HG02588 (cell line): ENCODE measurements at regions not wholly inside any gene's neighbourhood (a gene's known extent, or its start where the extent isn't known, plus 50 kb on each side); places are given as distances from the start of the nearest gene placed in this dataset.

Experiments
- ATAC-seq: cut with Tn5 transposase; IDR thresholded peaks from one replicate; pipeline ENCODE4 v1.9.1; 2021; ENCODE audit warnings: mild to moderate bottlenecking, moderate library complexity; ENCODE audit not compliant: unreplicated experiment

DNA sequence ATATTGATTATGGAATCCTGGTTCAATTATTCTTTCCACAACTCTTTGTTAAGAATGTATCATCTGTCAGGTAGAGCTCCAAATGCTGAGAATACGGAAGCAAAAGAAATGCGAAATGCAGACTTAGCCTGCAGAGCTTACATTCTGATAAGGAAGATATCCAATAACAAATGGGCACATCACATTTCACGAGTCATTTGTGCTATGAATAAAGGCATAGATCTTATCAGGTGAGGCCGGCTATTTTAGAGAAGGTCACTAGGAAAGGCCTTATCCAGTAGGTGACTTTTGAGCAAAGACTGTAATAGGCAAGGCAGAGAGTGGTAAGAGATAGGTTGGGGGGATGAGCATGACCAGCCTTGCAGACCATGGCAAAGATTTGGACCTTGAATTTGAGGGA, 174.3 kb upstream of the SERPINE2 start:
- ATAC-seq: no peak

DNA sequence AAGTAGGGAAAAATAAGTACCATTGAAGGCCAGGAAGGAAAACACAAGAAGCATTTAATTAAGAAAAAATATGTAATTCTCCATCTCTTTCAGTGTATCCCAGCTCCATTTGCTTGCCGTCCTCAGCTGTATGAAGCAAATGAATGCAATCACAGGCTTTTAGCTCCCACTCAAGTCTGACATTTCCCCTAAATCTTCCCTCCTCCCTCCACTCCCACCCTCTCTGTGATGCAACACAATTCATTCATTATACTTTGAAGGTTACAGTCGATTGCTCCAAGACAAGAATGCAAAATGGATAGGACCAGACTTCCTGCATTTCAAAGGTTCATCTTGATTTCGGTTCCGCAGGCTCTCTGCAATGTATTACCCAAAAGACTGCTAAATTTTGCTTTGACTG, 172.7 kb upstream of the SERPINE2 start:
- no peak for ATAC-seq

DNA sequence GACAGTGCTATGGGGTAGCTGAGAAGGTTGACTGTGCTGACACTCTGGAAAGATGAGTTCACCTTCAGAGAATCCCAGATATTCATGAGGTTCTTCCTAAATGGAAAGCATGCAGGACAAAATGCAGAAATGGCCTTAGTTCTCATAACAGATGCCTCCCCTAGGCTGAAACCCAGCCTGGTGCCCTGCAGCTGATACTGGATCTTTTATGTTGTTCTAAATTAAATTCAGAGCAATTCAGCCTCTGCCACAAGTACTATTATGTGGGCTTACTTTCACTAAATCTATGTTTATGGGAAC, 172.0 kb upstream of the SERPINE2 start:
- ATAC-seq: no peak

DNA sequence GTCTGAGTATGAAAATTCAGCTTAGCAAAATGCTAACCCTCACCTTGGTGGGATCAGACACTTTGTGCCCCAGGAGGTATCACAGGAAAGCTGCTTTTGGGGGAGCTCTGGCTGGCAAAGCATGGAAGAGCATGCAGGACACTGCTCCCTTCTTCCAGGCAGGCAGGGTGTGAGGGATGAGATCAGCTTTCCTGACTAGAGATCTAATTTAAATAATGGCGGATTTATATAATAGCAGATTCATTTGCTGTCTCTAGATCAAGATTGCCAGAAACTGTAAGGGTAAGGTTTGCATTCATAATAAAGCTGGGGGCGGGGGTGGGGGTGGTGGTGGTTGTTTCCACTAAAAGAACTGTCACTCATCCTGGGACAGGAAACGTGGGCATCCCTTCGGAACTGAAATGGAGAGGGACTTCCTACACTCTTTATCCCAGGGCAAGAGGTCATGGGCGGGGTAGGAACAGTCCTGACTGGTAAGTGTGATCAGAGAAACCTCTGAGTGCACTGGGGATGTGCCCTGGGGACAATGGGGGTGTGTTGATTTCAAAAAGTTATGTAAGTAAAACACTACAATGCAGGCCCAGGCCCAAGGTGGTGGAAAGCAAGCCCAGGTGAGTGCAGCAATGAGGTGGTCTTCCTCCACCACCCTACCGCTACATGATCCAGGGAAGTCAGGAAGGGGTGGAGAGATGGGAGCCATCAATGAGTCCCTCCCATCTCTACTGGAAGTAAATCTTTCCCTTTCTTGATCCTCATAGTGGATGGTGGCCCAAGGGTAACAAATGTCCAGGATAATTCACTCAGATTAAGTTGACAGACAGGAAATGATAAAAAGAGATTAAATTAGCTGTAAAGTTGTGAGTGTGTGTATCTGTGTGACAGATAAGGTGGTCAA, 171.4 kb upstream of the SERPINE2 start:
- no peak for ATAC-seq

DNA sequence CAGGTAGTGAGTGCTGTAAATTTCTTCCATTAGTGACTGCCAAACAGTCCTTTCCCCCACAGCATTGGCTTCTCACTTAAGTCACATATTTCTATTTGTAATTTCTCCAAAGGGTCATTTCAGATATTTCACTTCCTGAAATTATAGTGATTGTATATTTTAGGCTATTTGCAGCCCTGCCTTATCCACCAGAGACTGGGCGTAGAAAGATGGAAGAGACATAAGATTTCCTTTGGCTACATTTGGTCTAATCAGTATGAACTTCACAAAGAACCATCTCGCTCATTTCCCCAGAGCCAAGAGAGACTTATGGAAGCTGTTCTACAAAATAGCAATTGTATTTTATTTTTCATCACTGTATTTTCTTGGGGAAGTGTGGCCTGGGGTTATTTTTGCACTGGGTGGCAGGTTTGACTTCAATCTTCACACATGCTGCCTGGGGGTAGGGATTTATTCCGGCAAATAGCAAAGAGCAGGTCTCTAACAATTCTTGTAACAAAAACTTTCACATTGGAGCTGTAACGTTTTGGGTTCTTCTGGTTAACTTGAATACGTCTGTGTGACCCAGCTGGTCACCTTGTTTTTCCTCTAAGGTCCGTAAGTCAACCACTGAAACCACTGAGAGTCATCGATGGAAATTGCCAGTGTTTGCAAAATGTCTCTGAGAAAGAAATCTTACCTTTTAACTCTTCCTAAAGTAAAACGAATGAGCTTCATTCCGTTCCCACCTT, 170.6 kb upstream of the SERPINE2 start:
- ATAC-seq: no peak

DNA sequence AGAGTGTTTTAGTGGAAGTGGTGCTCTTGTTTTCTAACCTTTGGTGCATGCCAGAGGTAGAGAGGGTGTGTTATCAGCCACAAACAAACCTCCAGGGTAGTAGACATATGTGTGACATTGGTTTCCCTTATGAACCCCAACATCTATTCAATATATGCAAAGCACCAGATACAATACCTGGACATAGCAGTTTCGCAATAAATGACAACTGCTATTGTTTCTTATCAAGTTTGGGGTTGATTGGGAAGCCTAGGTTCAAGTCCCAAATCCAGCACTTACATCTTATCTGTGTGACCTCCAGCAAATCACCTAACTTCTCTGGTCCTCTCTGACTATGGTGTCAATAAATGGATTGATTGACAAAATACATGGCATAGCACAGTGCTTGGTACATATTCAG, 169.4 kb upstream of the SERPINE2 start:
- ATAC-seq: no peak

DNA sequence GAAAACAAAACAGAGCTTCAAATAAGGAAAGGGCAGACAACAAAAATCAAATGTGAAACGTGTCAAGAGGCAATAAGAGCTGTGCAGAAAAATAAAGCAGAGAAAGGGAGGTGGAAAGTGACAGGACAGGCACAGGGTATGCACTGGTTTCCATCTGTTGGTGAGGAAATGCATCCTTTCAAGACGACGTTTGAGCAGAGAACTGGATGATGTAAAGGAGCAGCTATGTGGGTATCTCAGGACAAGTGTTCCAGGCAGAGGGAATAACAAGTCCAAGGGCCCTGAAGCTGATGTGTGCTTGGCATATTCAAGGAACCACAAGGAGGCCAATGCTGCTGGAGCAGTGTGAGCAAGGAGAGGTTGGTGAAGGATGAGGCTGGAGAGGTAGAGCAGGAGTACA, 168.9 kb upstream of the SERPINE2 start:
- ATAC-seq: no peak

DNA sequence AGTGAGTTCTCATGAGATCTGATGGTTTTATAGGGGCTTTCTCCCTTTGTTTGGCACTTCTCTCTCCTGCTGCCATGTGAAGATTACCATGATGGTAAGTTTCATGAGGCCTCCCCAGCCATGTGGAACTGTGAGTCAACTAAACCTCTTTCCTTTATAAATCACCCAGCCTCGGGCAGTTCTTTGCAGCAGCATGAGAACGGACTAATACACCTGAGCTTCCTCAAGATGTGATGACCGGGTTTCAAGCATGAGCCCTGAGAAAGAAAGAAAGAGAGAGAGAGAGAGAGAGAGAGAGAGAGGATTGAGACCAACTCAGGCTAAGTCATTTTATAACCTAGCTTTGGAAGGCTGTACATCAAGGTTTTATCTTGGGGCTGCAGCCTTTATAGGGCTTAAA, 167.7 kb upstream of the SERPINE2 start:
- ATAC-seq: no peak

DNA sequence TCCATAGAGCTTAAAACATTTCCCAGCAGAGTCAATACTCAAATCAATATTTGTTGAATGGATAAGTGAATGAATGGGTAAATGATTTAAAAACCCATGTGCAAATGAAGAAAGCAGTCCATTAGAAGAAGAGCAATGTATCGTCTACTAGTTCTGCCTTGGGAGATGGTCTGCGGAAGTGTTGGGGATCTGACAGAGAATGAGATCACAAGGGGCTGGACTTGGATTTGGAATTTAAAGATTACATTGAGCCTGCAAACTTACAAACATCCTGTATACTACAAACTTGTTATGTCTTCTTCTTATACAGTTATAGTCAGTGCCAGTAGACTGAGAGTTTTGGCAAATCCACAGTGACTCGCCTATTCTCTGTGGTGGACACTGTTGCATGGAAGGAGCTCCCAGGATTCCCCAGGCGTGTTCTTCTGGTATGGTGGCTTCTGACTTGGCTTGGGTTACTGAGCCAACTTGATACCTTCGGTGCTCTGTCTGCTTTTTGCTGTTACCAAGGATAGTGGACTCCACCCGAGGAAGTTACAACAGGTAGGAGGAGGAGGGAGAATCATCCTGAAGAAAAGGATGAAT, 163.3 kb upstream of the SERPINE2 start:
- ATAC-seq: no peak

- ATAC-seq: no peak
Observed at GRCh38 chr2:224198436-224198835, 159.3 kb upstream of the SERPINE2 start.

DNA sequence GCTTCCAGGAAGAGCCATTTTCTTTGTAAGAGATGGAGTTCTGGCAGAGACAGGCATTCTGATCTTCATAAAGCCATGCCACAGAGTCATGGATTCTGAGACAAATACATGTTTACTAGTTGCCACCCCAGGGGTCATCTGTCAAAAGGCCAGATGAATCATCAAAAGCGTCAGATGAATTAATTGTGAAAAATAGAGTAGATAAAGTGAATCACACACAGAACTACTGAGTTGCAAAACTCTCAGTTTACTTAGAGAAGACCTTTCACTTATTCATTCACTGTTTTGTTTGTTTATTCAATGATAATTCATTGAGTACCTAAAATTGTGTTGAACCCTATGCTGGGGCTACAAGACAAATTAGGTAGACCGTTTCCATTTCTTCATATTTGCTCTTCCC, 157.7 kb upstream of the SERPINE2 start:
- ATAC-seq: no peak

DNA sequence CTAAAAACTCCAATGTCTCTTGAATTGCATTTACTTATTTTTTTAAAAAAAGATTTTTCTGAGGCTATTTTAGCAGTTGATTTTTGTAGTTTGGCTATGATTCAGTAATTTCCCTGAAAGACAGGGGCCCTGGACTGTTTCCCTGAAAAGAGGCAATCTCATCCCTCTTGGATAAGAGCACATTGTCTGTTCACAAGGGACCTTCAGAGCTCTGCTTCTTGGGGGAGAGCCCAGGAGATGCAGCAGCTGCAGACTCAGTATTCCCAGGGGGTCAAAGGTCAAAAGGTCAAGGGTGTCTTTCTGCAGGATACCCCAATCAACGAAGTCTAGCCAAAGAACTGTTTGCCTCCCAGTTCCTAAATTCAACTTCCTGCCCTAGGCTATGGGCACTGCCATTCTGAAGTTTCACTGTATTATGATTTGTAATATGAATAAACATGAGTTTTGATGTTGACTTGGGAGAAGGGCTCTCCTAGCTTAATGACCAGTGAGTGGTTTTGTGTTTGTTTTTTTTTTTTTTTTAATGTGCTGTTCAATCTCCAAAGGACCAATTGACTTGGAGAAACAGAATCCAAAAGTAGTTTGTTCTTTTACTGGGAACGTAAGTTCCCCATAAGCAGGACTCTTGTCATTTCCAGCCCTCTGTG, 157.0 kb upstream of the SERPINE2 start:
- no peak for ATAC-seq

DNA sequence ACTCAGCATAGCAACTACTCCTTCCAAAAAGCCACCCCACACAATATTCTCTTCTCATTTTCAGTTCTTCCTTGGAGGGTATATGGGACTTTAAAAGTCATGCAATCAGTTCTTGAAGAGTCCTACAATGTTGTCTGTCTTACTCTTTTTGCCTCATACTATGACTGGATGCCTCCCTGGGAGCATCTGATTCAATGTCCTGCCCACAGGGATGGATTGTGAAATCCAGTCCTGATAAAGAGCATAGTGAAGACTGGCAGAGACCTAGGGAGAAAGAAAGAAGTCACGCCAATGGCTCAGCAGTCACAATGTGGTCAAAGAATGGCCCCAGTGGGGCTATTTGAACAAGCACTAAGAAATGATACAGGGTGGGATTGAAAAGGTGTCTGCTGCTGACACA, 155.1 kb upstream of the SERPINE2 start:
- no peak for ATAC-seq

- ATAC-seq: no peak
Observed at GRCh38 chr2:224191465-224191864, 152.4 kb upstream of the SERPINE2 start.

- no peak for ATAC-seq
Observed at GRCh38 chr2:224190936-224191270, 151.8 kb upstream of the SERPINE2 start.

GRCh38 chr2:224190234-224190935, 151.3 kb upstream of the SERPINE2 start:
- no peak for ATAC-seq

DNA sequence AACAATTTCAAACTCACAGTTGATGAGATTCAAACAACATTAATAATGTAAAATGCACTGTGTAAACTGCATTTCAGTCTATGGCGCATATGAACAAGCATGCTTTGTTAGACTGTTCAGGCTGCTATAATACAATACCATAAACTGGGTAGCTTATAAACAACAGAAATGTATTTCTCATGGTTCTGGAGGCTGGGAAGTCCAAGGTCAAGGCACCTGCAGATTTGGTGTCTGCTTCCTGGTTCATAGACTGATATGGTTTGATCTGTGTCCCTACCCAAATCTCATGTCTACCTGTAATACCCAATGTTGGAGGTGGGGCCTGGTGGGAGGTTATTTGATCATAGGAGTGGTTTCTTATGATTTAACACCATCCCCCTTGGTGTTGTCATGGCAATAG, 148.1 kb upstream of the SERPINE2 start:
- no peak for ATAC-seq

GRCh38 chr2:224185023-224185601, 146.0 kb upstream of the SERPINE2 start:
- no peak for ATAC-seq

DNA sequence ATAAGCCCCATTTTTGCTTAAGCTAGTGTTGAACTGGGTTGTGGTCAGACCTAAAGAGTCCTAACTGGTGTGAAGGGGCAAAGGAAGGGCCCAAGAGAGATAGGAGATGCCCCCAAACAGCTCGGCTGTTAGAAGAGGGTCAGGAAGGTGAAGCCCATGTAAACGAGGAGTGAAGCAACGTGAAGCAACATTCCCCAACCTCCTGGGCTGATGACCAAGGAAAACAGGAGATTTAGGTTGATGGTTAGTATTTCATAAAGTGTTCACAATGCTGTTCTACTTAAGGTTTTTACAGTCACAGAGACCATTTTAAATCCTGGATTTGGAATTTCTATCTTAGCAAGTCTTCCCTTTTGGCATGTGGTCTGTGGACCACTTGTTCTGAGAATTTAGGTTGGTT, 144.0 kb upstream of the SERPINE2 start:
- no peak for ATAC-seq

- ATAC-seq: no peak
Observed at GRCh38 chr2:224182498-224182897, 143.4 kb upstream of the SERPINE2 start.
